IMR-90 (cell line): ENCODE measurements at regions not wholly inside any gene's neighbourhood (a gene's known extent, or its start where the extent isn't known, plus 50 kb on each side); places are given as distances from the start of the nearest gene placed in this dataset.

Source experiments
- ATAC-seq: fragments of 200-7000 bp; cut with Tn5 transposase; 2 replicates; pipeline ENCODE4 v1.9.1; 2020; ENCODE audit warnings: low read depth, mild to moderate bottlenecking, moderate library complexity
- BruUV-seq: library from RNA; stranded (reverse); fragments of 400-500 nt; replicated peaks from 2 replicates; lab custom pipeline; 2021; lab: Mats Ljungman, UMichigan
- CTCF ChIA-PET: fragments of 300-600 bp; formaldehyde crosslinking; extraction: SDS; loops from one replicate; lab custom pipeline; 2021; ENCODE audit warnings: antibody characterized with exemption; lab: Yijun Ruan, JAX
- POLR2A ChIA-PET: fragments of 300-600 bp; sonication (Branson Sonifier 250); formaldehyde crosslinking; loops from one replicate; lab custom pipeline; 2022; ENCODE audit warnings: antibody characterized with exemption; ENCODE audit not compliant: unreplicated experiment; lab: Charles Lee
- DNase-seq: peaks from one replicate; pipeline ENCODE4 v3.0.0; 2013
- H2AFZ ChIP-seq: replicated peaks from 2 replicates; pipeline ENCODE3; 2013; ENCODE audit warnings: low read length, mild to moderate bottlenecking; ENCODE audit not compliant: poor library complexity
- H2AK5ac ChIP-seq: 2 replicates; pipeline ENCODE4 v1.6.1; 2013; ENCODE audit warnings: low read depth, low read length, inconsistent platforms
- H2AK9ac ChIP-seq: replicated peaks from 2 replicates; pipeline ENCODE3; 2013; ENCODE audit warnings: mild to moderate bottlenecking, low read depth, low read length, moderate library complexity; ENCODE audit not compliant: poor library complexity
- H2BK120ac ChIP-seq: 2 replicates; pipeline ENCODE4 v1.6.1; 2013; ENCODE audit warnings: low read depth, low read length, inconsistent platforms
- H2BK15ac ChIP-seq: 3 replicates; pipeline ENCODE4 v1.6.1; 2013; ENCODE audit warnings: low read depth, low read length, inconsistent platforms
- H2BK20ac ChIP-seq: 2 replicates; pipeline ENCODE4 v1.6.1; 2013; ENCODE audit warnings: low read depth, mild to moderate bottlenecking, inconsistent platforms, low read length, moderate library complexity
- H2BK5ac ChIP-seq: 2 replicates; pipeline ENCODE4 v1.6.1; 2013; ENCODE audit warnings: mild to moderate bottlenecking, low read depth, low read length, inconsistent platforms; ENCODE audit not compliant: poor library complexity, severe bottlenecking
- H3K14ac ChIP-seq: replicated peaks from 2 replicates; pipeline ENCODE4 v1.6.1; 2013; ENCODE audit warnings: low read depth, low read length, inconsistent platforms
- H3K18ac ChIP-seq: 2 replicates; pipeline ENCODE4 v1.6.1; 2013; ENCODE audit warnings: low read depth, low read length, control low read depth
- H3K23ac ChIP-seq: 2 replicates; pipeline ENCODE4 v1.6.1; 2013; ENCODE audit warnings: low read depth, low read length, inconsistent platforms
- H3K27ac ChIP-seq: 2 replicates; pipeline ENCODE4 v1.5.1; 2013; ENCODE audit warnings: mild to moderate bottlenecking, control low read depth, low read length; ENCODE audit not compliant: insufficient read depth
- H3K27me3 ChIP-seq: 2 replicates; pipeline ENCODE4 v1.6.1; 2013; ENCODE audit warnings: low read length; ENCODE audit not compliant: control insufficient read depth, insufficient read depth
- H3K36me3 ChIP-seq: 2 replicates; pipeline ENCODE4 v1.6.1; 2013; ENCODE audit warnings: low read length, mixed read lengths; ENCODE audit not compliant: control insufficient read depth, insufficient read depth
- H3K4ac ChIP-seq: 2 replicates; pipeline ENCODE4 v1.6.1; 2013; ENCODE audit warnings: low read depth, low read length, inconsistent platforms
- H3K4me1 ChIP-seq: 2 replicates; pipeline ENCODE4 v1.6.1; 2013; ENCODE audit warnings: low read length, mixed read lengths; ENCODE audit not compliant: control insufficient read depth, insufficient read depth
- H3K4me2 ChIP-seq: 2 replicates; pipeline ENCODE4 v1.6.1; 2013; ENCODE audit warnings: low read depth, mild to moderate bottlenecking, control low read depth, low read length, moderate library complexity
- H3K4me3 ChIP-seq: 2 replicates; pipeline ENCODE4 v1.5.1; 2013; ENCODE audit warnings: low read depth, mild to moderate bottlenecking, control low read depth, low read length, moderate library complexity; ENCODE audit not compliant: insufficient read depth
- H3K56ac ChIP-seq: 2 replicates; pipeline ENCODE4 v1.6.1; 2013; ENCODE audit warnings: low read length, inconsistent platforms; ENCODE audit not compliant: insufficient read depth; ENCODE audit errors: extremely low read depth
- H3K79me1 ChIP-seq, 2 experiments: 2 replicates each; pipeline ENCODE4 v1.6.1; 2013; ENCODE audit warnings: low read length in 2 of 2, inconsistent platforms in 1 of 2, low read depth in 1 of 2
- H3K9ac ChIP-seq: 2 replicates; pipeline ENCODE4 v1.6.1; 2013; ENCODE audit warnings: low read depth, low read length, control low read depth
- H3K9me1 ChIP-seq: 2 replicates; pipeline ENCODE4 v1.6.1; 2013; ENCODE audit warnings: low read length, inconsistent platforms; ENCODE audit not compliant: insufficient read depth
- H3K9me3 ChIP-seq: 2 replicates; pipeline ENCODE4 v1.6.1; 2013; ENCODE audit warnings: low read length; ENCODE audit not compliant: control insufficient read depth, insufficient read depth
- H4K20me1 ChIP-seq: 2 replicates; pipeline ENCODE4 v1.6.1; 2013; ENCODE audit warnings: low read length, inconsistent platforms; ENCODE audit not compliant: insufficient read depth
- H4K5ac ChIP-seq: 2 replicates; pipeline ENCODE4 v1.6.1; 2013; ENCODE audit warnings: mild to moderate bottlenecking, low read depth, low read length, control low read depth
- H4K8ac ChIP-seq, 2 experiments: 2 replicates each; pipeline ENCODE4 v1.6.1; 2013; ENCODE audit warnings: low read depth in 2 of 2, low read length in 2 of 2, control low read depth in 1 of 2, inconsistent platforms in 1 of 2
- H4K91ac ChIP-seq: 2 replicates; pipeline ENCODE4 v1.6.1; 2013; ENCODE audit warnings: low read depth, low read length, inconsistent platforms; ENCODE audit not compliant: insufficient read depth
- MAFK ChIP-seq: IDR thresholded peaks from 2 replicates; pipeline ENCODE4 v1.6.1; 2012; ENCODE audit warnings: low read depth, low read length, improper control_type of control experiment
- MAZ ChIP-seq: IDR thresholded peaks from 2 replicates; pipeline ENCODE4 v1.6.1; 2012; ENCODE audit warnings: low read depth, mild to moderate bottlenecking, low read length, improper control_type of control experiment, moderate library complexity, borderline replicate concordance
- WGBS, 2 experiments: methylation state at CpG; one replicate each; pipeline versions ENCODE4 v1.1.5 to v1.1.7; 2013; ENCODE audit warnings: missing lambda C conversion rate in 2 of 2; ENCODE audit not compliant: insufficient read length in 1 of 2; ENCODE audit errors: extremely low coverage in 2 of 2; 5-methylcytosine and 5-hydroxymethylcytosine counted together
- dilution Hi-C: fragments of 300-500 bp; cut with HindIII; formaldehyde crosslinking; loops from one replicate; pipeline ENCODE4 v1.14.3; 2018; ENCODE audit warnings: low sequenced_read_pairs; ENCODE audit not compliant: unreplicated experiment
- in situ Hi-C: fragments of 300-500 bp; cut with MboI; formaldehyde crosslinking; loops from 3 replicates; pipeline ENCODE4 v1.14.3; 2019; ENCODE audit warnings: low sequenced_read_pairs, inconsistent platforms, mixed read lengths
- intact Hi-C: fragments of 100-400 bp; cut with micrococcal nuclease; formaldehyde crosslinking; loops from 2 replicates; pipeline ENCODE4 v1.10.0; 2022

DNA sequence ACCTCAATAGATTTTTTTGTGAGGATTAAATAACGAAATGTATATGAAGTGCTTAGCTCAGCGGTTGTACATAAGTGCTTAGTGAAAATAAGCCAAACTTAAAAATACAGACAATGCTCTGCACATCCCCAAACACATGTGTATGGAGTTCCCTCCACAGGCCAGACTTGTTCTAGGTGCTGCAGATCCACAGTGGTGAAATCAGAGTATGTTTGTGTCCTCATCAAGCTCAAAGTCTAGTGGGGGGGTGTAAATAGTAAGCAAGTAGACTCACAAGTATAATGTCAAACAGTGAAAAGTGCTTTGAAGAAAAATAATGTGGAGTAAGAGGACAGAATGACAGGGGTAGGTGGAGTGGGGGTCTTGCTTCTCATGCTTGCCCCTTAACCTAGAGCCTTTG, 157.4 kb upstream of the SPRY4 start:
- 0 out of 3 replicates have a peak overlapping the region, but pooled peaks have one; percentile 30 for H2BK15ac ChIP-seq
- H3K27ac ChIP-seq, result no peak overlapping the region
- DNase-seq (no peak), ATAC-seq (no peak)
- H4K8ac ChIP-seq, result no peak overlapping the region
- peaks cover 4% of the 10 kb centered on the region; the same call in 1 of the 2 replicates for H3K9me3 ChIP-seq
- H4K91ac ChIP-seq, result no peak overlapping the region
- H3K36me3 ChIP-seq, result no peaks in the 10 kb centered on the region
- H3K79me1 ChIP-seq, result peaks cover 0 to 20% of the 10 kb centered on the region in 2 experiments; a peak in 2 of 4 replicates
- no peak overlapping the region for H3K18ac ChIP-seq
- no peak overlapping the region for H3K9ac ChIP-seq
- H2AFZ ChIP-seq, result no peak overlapping the region
- no peak overlapping the region for H3K4ac ChIP-seq
- peaks cover 11% of the 10 kb centered on the region for H3K4me1 ChIP-seq
- no CpG with 5 or more reads among the region's 2 CpGs for WGBS, 2 experiments
- H3K14ac ChIP-seq, result no peak overlapping the region
- peak overlapping the region; percentile 31; the same call in 1 of the 2 replicates for H2BK20ac ChIP-seq
- CTCF ChIA-PET, result no interaction called here
- in situ Hi-C loops, result no loop called here
- no peak overlapping the region for H2AK5ac ChIP-seq
- dilution Hi-C loops, result no loop called here
- H3K4me3 ChIP-seq, result no peak overlapping the region
- H2BK5ac ChIP-seq, result no peak overlapping the region
- TF ChIP-seq MAFK (peak; percentile 49; the same call in 1 of the 2 replicates), MAZ (no peak)
- H3K4me2 ChIP-seq, result no peak overlapping the region
- intact Hi-C loops, result loop anchor here (1.0 kb wide), 1 partner anchor 35 kb away; no protein-coding TSS in a partner anchor
- H3K23ac ChIP-seq, result no peak overlapping the region; the same call in 1 of the 2 replicates
- POLR2A ChIA-PET, result no interaction called here
- no peak overlapping the region for H2AK9ac ChIP-seq
- no peak overlapping the region for H2BK120ac ChIP-seq
- no TSS peak for BruUV-seq
- no peaks in the 10 kb centered on the region for H4K20me1 ChIP-seq
- no peaks in the 10 kb centered on the region for H3K27me3 ChIP-seq
- H3K56ac ChIP-seq, result no peak overlapping the region
- H3K9me1 ChIP-seq, result peaks cover 11% of the 10 kb centered on the region
- no peak overlapping the region for H4K5ac ChIP-seq
